HG02938 (cell line): ENCODE measurements at regions not wholly inside any gene's neighbourhood (a gene's known extent, or its start where the extent isn't known, plus 50 kb on each side); places are given as distances from the start of the nearest gene placed in this dataset.

ENCODE experiments used
- ATAC-seq: cut with Tn5 transposase; IDR thresholded peaks from one replicate; pipeline ENCODE4 v1.9.1; 2021; ENCODE audit warnings: mild to moderate bottlenecking, moderate library complexity; ENCODE audit not compliant: unreplicated experiment

DNA sequence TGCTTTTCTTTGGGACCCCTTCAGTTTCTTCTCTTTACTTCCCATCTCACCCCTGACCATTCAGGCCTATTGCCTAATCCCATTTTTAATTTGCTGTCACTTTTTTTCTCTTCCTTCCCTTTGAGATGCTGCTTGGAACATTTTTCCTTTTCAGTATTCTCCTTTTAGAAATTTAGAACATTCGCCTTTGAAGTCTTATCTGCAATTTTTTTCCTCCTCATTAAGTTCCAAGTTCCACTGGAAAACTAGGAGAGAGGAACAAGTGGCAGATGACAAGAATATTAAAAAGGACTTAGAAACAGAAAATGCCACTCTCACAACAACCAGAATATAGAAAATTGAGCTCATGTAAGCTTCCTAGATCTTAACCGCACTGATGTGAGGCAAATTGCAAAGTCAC lies 126.6 kb downstream of the PSMG1 start:
- no peak for ATAC-seq

DNA sequence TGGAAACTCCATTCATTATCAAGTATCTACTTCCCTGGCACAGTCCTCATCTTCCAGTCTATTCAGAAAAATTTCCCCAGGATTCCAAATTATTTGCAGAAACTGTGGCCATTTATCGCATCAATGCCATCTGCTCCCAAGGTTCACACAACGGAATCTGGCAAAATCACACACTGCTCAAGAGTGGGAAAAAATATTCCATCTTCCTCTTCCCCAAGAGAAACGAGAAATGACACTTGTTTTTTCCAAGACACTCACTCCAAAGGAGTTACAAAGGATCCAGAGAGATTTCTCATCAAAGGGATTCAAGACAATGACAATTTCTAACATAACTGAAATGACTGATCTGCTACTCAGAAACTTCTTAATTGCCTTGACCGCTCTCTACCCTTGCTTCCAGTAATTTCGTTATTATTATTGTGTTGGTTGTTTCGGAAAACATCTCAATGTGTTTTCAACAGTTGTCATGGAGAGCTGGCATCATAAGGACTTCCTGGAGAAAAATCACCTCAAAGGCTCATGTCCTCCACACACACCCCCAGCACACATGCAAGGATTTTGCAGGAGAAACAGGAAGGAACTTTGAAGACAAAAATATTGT lies 128.0 kb downstream of the PSMG1 start:
- no peak for ATAC-seq

DNA sequence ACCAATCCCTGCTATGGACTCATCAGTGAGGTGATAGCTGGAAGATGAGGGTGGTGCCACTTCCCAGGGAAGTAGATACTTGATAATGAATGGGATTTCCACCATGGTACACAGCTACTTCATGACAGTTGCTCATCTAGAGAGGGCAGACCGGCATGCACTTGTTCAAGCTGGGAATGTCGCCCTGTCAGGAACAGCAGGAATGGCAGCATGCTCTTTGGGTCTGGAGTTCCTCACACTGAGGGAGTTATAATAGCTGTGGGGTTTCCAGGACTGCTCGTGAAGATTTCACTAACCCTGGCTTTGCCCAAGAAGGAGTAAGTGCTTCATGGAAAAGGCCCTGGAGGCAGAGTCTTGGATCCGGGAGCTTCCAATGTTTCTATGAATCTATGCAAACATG lies 129.2 kb downstream of the PSMG1 start:
- no peak for ATAC-seq

DNA sequence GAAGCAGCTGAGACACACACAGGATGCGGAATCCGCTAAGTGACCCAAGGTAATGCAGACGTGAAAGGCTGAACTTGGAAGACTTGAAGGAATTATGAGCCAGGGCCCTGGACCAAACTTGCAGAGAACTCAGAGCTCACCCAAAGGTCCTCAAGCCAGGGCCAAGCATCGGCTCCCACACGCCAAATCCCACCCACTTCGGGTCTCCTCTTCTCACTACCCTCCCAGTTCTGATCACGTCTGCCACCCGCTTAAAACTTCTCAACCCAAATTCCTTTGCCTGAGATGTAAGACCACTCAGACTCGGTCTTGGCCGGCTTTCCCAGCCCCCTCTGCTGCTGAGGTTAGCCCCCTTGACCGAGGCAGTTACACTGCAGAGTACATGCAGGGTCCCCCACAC lies 130.1 kb downstream of the PSMG1 start:
- ATAC-seq, result no peak

DNA sequence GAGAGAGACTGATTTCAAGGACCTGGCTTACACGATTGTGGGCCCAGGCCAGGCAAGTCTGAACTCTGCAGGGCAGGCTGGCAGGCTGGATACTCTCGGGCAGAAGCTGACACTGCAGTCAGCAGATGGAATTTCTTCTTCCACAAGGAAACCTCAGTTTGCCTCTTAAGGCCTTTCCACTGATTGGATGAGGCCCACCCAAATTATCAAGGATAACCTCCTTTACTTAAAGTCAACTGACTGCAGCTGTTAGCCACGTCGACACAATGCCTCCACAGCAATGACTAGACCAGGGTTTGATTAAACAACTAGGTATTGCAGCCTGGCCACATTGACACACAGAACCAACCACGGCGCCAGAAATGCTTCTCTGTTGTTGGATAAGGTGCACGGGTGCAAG lies 130.5 kb downstream of the PSMG1 start:
- no peak for ATAC-seq

DNA sequence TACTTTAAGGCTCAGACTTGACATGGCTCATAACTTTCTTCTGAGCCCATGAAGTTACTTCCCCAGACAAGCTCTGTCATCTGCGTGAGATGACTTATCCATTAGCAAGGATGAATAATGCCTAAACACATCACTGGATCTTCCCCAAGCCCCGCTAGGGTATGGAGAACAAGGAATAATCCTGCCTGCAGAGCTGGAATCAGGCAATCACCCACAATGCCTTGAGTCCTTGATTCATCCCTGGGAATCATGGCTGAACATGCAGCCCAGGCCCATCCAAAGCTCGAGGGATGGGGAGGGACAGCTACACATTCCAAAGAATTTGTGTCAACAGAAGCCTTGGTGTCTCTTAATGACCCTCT lies 131.7 kb downstream of the PSMG1 start:
- ATAC-seq, result no peak

DNA sequence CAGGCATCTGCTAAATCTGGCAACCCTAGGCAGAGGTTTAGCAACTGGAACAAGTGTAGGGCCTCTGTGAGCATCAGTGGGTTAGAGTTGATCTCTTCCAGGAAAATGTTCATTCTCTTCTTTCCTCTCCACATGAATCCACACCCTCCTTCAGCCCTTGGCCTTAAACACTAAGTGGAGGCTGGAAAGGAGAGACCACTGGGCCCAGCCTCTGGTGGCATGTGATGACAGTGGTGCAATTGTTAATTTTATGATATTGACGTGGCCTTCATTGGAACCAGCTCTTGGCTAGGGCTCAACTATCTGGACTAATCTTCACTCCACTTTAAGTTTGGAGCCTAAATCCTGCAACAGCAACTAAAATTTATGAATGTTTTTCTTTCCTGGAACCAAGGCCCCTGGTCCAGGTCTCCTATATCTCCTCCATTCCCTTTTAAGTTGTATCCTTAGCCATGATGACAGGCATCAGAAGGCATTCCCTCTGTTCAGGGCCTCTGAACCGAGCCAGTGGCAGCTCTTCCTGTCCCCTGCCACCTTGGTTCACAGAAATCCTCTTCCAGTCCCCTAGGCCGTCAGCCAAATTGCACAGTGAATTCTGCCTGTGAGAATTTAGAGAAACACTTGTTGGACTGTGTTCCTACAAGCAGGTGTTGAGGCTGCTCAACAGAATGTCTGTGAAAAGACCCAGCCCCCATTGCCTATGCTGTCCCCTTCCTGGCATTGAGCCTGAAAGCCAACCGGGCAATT lies 132.2 kb downstream of the PSMG1 start:
- no peak for ATAC-seq

DNA sequence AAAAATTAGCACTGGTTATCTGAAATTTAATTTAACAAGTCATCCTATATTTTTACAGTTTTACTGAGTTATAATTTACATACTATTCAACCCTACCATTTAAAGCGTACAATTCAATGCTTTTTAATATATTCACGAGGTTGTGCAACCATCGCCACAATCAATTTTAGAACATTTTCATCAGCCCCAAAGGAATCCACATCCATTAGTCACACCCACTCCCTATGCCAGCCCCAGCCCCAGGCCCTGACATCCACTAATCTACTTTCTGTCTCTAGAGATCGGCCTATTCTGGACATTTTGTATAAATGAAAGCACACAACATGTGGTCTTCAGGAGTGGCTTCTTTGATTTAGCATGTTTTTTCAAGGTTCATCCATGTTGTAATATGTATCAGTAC lies 134.7 kb downstream of the PSMG1 start:
- ATAC-seq, result no peak

DNA sequence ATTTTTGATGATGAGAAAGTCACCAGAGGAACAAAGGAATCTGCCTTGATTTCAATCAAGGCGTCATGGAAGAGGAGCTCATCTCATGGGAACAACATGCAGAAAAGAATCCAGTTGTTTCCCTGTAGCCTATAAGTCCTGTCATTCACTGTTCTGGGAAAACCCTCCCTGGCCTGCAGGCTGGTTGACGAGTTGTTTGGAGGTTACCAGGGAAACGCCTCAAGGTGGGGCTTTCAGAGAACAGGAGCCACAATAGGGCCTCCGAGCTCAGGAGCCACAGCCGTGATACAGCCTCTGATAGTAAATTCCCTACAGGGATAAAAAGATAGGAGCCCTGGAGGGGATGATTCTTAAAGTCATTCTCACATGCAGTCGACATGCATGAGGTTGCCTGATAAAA lies 135.2 kb downstream of the PSMG1 start:
- no peak for ATAC-seq

DNA sequence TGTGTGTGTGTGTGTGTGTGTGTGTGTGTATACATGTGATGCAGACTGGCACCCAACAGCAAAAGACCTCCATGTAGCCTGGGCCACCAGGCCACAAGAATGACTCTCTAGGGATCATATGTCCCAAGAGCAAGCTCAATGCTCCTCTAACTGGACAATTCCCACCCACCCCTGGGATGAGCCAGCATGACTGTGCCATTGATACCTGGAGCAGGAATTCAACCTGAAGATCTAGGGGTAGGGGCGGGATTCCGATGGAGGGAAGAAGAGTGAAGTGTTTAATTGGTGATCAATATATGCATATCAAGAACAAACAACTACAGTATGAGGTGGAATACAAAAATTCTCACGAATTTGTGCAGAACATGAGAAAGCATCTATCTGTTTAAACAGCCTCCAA lies 136.2 kb downstream of the PSMG1 start:
- ATAC-seq, result no peak

DNA sequence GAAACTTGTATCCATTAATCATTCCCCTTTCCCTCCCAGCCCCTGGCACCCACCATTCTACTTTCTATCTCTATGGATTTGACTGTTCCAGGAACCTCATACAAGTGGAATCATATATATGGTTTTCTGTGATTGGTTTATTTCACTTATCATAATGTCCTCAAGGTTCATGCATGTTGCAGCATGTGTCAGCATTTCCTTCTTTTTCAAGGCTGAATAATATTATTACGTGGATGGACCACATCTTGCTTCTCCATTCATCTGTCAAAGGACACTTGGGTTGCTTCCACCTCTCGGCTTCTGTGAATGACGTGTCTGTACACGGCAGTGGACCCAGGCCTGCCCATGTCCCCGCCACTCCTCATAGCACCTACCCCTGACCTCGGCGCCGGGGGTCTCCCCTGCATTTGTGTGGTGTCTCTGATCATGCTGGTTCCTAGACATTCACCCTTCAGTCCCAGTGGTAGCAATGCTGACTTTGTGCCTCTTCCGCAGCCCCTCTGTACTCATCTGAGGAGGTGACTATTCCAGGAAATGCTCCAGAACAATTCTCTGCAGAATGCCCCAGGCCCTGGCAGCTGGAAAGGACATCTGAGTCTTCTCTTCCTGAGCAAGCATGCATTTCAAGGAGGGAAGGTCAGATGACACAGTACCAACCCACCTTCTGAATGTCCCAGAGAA lies 136.9 kb downstream of the PSMG1 start:
- ATAC-seq, result no peak

DNA sequence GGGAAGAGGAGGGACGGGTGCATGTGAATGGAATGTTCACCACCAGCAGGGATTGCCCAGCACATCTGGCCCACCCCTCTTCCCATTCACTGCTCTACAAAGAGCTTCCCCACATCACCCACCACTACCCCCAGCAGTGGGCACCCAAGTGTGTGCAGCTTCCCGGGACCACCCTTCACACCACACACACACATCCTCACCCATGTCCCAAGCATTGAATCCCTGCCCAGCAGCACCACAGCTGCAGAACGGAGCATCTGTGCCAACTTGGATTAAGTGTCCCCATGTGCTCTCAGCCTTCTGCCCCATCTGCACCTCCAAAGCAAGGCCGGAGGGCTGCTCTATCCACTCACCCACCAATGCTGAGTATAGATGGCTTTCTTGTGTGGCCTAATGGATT lies 141.4 kb downstream of the PSMG1 start:
- no peak for ATAC-seq

DNA sequence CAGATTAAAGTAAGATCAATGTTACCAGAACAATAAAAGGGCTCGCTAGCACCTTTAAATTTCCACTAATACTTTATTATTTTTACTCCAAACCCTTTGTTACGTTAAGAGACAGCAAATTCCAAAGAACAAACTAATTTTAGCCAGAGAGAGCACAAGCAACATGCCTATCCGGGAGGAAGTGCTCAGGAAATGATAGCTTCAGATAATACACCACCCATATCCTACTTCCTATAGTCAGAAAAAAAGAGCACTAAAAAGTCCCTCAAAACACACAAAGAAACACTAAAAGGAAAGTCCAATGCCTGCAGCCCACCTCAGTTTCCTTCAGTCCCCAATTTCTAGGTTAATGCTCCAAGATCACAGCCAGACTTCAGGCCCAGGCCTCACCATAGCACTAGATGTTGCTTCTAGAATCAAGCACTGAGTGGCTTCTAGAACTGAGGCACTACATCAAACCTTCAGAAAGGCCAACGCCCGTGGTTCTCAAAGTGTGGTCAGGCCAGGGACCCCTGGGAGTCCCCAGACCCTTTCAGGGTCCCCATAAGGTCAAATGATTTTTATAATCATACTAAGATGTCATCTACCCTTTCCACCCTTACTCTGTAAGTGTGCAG lies 142.6 kb downstream of the PSMG1 start:
- no peak for ATAC-seq

DNA sequence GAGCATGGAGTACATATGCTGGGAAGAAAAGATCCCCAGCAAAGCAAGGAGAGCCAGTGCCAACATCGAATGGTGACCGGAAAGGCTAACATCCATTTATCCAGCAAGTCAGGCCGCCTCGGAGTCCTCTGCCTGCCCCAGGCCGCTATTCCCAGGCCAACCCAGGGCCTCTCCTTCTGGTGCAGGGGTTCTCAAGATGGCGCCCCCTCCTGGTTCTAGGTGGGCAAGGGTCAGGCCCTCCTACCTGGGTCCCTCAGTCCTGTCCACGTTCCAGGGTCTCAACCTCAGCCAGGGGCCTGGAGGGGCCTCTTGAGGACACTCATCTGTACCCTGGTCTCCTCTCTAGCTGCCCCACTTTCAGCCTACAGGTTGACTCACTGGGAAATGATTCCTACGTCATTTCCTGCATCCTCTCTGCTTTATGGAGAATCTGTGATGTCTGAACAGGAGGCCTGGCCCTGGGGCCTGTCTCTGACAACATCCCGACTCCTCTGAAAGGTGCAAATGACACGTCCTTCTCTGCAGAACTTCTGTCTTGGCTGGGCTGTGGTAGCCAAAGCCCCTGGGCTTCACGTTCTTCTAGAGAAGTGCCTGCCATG lies 145.3 kb downstream of the PSMG1 start:
- no peak for ATAC-seq

DNA sequence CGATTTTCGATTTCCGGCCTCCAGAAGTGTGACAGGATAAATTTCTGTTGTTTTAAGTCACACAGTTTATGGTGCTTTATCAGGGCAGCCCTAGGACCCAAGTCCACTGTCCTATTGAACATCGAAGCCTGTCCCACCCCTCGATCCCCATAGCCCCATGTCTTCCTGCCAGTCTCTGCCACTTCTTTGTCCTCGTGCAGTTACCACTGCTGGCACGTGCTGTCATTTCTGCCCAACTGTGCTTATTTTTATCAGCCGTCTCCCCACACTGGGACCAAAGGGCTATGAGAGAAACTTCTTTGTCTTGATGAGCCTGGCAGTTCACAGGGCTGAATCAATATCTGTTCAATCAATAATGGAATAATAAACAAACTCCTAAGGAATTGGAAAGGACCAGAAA lies 146.7 kb downstream of the PSMG1 start:
- ATAC-seq, result no peak

DNA sequence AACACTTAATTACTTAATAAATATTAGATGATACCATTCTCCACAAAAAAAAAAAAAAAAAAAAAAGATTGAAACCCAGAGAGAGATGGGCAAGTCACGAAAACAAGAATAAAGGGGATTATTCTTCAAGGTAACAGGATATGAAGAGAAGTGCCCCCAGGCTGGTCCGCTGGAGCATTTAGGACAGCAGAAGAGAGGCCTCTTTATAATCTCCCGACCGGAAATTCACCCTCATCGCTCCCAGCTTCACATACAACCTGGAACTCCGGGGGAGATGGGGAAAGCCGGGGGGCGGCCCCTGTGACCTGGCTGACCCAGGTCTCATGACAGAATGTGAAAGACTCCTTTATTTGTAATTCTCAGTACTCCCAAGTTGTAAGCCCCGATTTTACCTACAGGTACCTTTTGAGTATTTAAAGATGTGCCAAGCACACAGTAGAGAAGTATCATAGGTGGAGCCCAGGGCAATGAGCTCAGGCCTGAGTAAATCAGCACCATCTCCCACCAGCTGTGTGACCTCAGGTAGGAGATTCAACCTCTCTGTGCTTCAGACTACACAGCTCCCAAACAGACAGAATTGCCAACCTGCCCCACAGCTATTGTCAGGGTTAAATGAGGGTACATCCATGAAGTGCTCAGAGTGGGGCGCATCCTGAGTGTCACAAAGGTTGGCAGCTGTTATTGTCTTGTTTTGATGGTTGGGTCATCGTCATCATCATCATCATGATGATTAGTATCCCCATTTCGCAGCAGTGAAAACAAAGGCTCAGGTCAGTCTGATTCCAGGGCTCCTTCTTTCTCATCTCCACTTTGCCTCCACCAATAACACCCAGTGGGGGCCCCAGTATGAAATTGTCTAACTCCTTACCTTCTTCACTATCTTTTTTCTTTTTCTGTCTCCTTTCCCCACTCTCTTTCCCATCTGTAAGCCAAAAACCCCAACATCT lies 148.4 kb downstream of the PSMG1 start:
- ATAC-seq, result no peak

DNA sequence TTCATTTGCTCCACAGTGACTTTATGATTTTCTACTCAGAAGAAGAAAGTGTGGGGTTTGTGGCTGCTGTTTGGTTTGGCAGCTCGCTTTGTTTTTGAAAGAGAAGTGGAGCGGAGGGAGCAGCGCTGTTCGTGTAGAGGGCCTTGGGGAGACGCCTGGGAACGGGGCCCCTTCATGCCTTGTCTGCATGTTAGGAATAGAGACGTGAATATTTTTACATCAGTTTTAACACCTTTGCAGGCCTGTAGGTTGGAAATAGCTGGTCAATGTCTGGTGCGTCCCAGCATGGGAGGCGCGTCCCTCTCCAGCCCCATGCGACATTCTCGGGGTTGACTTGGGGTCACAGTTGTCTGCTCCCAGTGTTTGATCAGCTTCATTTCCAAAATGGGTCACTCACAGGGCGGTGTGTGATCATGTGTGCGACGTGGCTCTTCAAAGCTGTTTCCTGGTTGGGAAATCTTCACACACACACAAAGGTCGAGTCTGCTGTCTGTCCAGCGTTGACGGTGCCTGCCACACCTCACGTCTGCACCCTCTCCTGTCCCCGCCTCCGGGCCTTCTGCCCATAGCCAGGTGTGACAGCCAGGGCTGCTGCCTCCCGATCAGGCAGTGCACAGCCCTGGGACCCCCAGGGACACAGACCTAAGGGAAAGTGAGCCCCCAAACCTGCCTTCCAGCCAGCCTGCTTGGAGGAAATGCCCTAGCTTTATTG lies 149.2 kb downstream of the PSMG1 start:
- no peak for ATAC-seq

DNA sequence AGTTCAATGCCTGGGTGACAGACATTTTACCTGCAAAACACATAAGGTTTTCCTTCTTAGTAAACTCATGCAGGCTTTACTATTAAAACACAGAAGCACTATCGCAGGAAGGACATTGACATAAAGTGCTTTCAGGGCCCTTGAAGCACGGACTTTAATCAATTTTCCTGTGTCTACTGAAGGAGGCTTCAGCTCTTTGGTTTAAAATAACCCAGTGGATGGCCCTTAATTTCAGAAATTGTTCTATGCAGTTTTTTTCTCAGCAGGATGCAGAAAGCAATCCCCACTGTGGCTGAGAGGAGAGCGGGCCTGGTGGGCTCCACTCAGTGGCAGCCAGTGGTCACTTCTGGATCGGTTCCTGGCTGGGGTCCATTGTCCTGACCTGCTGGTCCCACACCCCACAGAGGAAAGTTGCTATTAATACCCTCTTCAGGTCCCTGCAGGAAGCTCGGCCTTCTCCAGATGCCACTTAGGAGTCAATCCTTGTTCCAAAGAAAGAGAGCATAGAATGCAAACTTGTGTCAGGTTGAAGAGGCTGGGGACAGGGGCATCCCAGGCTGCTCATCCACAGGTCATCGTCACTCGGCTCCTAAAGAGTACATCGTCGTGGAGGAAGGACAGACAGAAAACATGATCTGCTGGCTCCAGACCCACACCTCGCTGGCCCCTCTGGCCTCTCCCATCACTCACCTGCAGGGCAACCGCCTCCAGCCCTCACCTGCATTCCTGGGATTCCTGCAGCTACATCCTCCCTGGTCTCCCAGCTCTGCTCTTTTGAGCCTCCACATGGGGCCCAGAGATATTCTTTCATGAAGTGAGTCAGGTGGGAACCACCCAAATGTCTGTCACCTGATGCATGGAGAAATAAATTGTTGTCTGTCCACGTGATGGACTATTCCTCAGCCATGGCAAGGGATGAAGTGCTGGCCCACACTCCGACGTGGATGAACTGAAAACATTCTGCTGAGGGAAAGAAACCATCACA lies 153.1 kb downstream of the PSMG1 start:
- no peak for ATAC-seq
